ENCODE measurements at regions not wholly inside any gene's neighbourhood (a gene's known extent, or its start where the extent isn't known, plus 50 kb on each side); places are given as distances from the start of the nearest gene placed in this dataset.

GRCh38 chr10:106493226-106493625 is 671.3 kb downstream of the SORCS1 start:
- no peaks in the 10 kb centered on the region for H4K20me1 ChIP-seq (replicated peaks in 1 of 2; ENCODE audit: control insufficient read depth in 1 of 2, insufficient read depth in 2 of 2, low read length in 2 of 2)
- no peak overlapping the region for H4K91ac ChIP-seq (replicated peaks; ENCODE audit: insufficient read length, low read length)
- H3K4me3 ChIP-seq (ENCODE audit: extremely low read depth in 1 of 4, insufficient read depth in 2 of 4, low read depth in 3 of 4, low read length in 4 of 4), result no peak overlapping the region
- H3K4me2 ChIP-seq (ENCODE audit: insufficient read depth in 1 of 2, low read depth in 2 of 2, low read length in 2 of 2), result no peak overlapping the region
- H3K23ac ChIP-seq (ENCODE audit: insufficient read length), result no peak overlapping the region
- H2BK12ac ChIP-seq (ENCODE audit: low read depth, low read length), result no peak overlapping the region
- H3K27me3 ChIP-seq (replicated peaks in 1 of 4; ENCODE audit: control insufficient read depth in 3 of 4, extremely low read depth in 1 of 4, insufficient read depth in 3 of 4, low read length in 3 of 4), result no peaks in the 10 kb centered on the region
- no peak overlapping the region for H4K8ac ChIP-seq (ENCODE audit: extremely low read depth, insufficient read depth, low read length)
- H2BK20ac ChIP-seq (ENCODE audit: low read length), result no peak overlapping the region
- no peak overlapping the region for H2BK120ac ChIP-seq (replicated peaks; ENCODE audit: low read depth, low read length)
- H2BK15ac ChIP-seq (ENCODE audit: low read length), result no peak overlapping the region
- H3K14ac ChIP-seq (ENCODE audit: insufficient read length), result no peak overlapping the region
- no peak overlapping the region for H3K18ac ChIP-seq (ENCODE audit: extremely low read depth, low read length)
- H2BK5ac ChIP-seq (ENCODE audit: low read depth, low read length), result no peak overlapping the region
- ChIA-PET CTCF (ENCODE audit: partially characterized antibody) (no interaction called here), POLR2A (ENCODE audit: partially characterized antibody) (no interaction called here)
- DNase-seq (ENCODE audit: low read depth in 1 of 2, low spot score in 2 of 2) (no peak), FAIRE-seq (no peak)
- H2AFZ ChIP-seq (ENCODE audit: low read length), result no peak overlapping the region
- no peak overlapping the region for H2AK5ac ChIP-seq (ENCODE audit: low read depth, low read length)
- no peak overlapping the region for H3K4ac ChIP-seq (replicated peaks; ENCODE audit: insufficient read length, low read depth, low read length)
- peaks cover 0 to 5% (median 0%) of the 10 kb centered on the region in 4 experiments; a peak in 1 of 7 replicates for H3K4me1 ChIP-seq (replicated peaks in 1 of 4; ENCODE audit: control insufficient read depth in 3 of 4, insufficient read depth in 4 of 4, low read length in 3 of 4)
- no peak overlapping the region for H3K27ac ChIP-seq (ENCODE audit: low read depth, low read length)
- TF ChIP-seq E2F6 (IDR thresholded peaks at IDR 0.05) (no peak), RBBP5 (IDR thresholded peaks at IDR 0.05; ENCODE audit: borderline replicate concordance, low read depth, low read length) (no peak), POLR2A (IDR thresholded peaks at IDR 0.05; ENCODE audit: control extremely low read depth in 1 of 2, low read depth in 2 of 2, low read length in 2 of 2) (no peak), TEAD4 (IDR thresholded peaks at IDR 0.05; ENCODE audit: low read depth, low read length) (no peak), GTF2F1 (IDR thresholded peaks at IDR 0.05; ENCODE audit: borderline replicate concordance, low read depth, low read length) (no peak), CREB1 (IDR thresholded peaks at IDR 0.05) (no peak), JUN (IDR thresholded peaks at IDR 0.05; ENCODE audit: low read depth, low read length) (no peak), RXRA (IDR thresholded peaks at IDR 0.05; ENCODE audit: insufficient read depth, low read depth, low read length) (no peak), SP4 (IDR thresholded peaks at IDR 0.05; ENCODE audit: low read length) (no peak), RFX5 (IDR thresholded peaks at IDR 0.05; ENCODE audit: borderline replicate concordance, low read depth, low read length) (no peak)
- H3K56ac ChIP-seq (replicated peaks; ENCODE audit: insufficient read length, low read depth, low read length), result no peak overlapping the region
- no peaks in the 10 kb centered on the region for H3K23me2 ChIP-seq (ENCODE audit: low read depth, low read length)
- H3K79me1 ChIP-seq (ENCODE audit: low read depth, low read length), result no peaks in the 10 kb centered on the region
- H3K79me2 ChIP-seq (ENCODE audit: control insufficient read depth in 1 of 2, insufficient read depth in 2 of 2, low read length in 2 of 2), result no peaks in the 10 kb centered on the region
- H3K36me3 ChIP-seq (ENCODE audit: control insufficient read depth in 2 of 4, insufficient read depth in 4 of 4, low read length in 3 of 4), result no peaks in the 10 kb centered on the region
- peaks cover 3 to 4% of the 10 kb centered on the region in 2 experiments; a peak in 1 of 4 replicates for H3K9me3 ChIP-seq (ENCODE audit: insufficient read depth in 2 of 2, low read depth in 1 of 2, low read length in 1 of 2)
- no peak overlapping the region for H3K9ac ChIP-seq (replicated peaks in 1 of 4; ENCODE audit: extremely low read depth in 1 of 4, low read depth in 3 of 4, low read length in 3 of 4)
- whole genome bisulfite sequencing, 2 experiments (ENCODE audit: extremely low coverage in 1 of 2, insufficient coverage in 1 of 2, insufficient read length in 1 of 2, insufficient replicate concordance in 2 of 2, low coverage in 1 of 2, low lambda C conversion rate in 2 of 2, missing lambda C conversion rate in 1 of 2), result 93% methylated on average over 3 of the region's 3 CpGs; no CpG with 5 or more reads in 1 of the 2 experiments
- no peak overlapping the region for H4K5ac ChIP-seq (ENCODE audit: insufficient read length, low read depth, low read length)
